GM10248 (cell line): ENCODE measurements at regions not wholly inside any gene's neighbourhood (a gene's known extent, or its start where the extent isn't known, plus 50 kb on each side); places are given as distances from the start of the nearest gene placed in this dataset.

Experiments used
- CTCF ChIA-PET: fragments of 300-600 bp; sonication (Branson Sonifier 250); formaldehyde crosslinking; extraction: SDS; loops from one replicate; lab custom pipeline; 2021; ENCODE audit warnings: antibody characterized with exemption; lab: Yijun Ruan, JAX
- POLR2A ChIA-PET: fragments of 350-650 bp; sonication (Branson Sonifier 250); formaldehyde crosslinking; extraction: SDS; loops from one replicate; lab custom pipeline; 2020; ENCODE audit warnings: antibody characterized with exemption; lab: Yijun Ruan, JAX
- DNase-seq: peaks from one replicate; pipeline ENCODE4 v3.0.0; 2012; ENCODE audit errors: extremely low spot score
- TF ChIP-seq, protein P1 (sequence below): IDR thresholded peaks from 2 replicates; pipeline ENCODE4 v1.5.1; 2012; ENCODE audit warnings: mild to moderate bottlenecking, low read depth; ENCODE audit errors: extremely low read depth, missing control alignments, control extremely low read depth

GRCh38 chr3:163644172-163644571 is 1434.1 kb downstream of the SI start:
- TF ChIP-seq, protein P1, sequence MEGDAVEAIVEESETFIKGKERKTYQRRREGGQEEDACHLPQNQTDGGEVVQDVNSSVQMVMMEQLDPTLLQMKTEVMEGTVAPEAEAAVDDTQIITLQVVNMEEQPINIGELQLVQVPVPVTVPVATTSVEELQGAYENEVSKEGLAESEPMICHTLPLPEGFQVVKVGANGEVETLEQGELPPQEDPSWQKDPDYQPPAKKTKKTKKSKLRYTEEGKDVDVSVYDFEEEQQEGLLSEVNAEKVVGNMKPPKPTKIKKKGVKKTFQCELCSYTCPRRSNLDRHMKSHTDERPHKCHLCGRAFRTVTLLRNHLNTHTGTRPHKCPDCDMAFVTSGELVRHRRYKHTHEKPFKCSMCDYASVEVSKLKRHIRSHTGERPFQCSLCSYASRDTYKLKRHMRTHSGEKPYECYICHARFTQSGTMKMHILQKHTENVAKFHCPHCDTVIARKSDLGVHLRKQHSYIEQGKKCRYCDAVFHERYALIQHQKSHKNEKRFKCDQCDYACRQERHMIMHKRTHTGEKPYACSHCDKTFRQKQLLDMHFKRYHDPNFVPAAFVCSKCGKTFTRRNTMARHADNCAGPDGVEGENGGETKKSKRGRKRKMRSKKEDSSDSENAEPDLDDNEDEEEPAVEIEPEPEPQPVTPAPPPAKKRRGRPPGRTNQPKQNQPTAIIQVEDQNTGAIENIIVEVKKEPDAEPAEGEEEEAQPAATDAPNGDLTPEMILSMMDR, result no peak
- ChIA-PET CTCF (interaction anchor here (0.5 kb wide), 1 partner anchor 69 kb away, joined by 3 read pairs; no protein-coding TSS in a partner anchor), POLR2A (no interaction called here)
- no peak for DNase-seq

- ChIA-PET CTCF (no interaction called here), POLR2A (no interaction called here)
- TF ChIP-seq, protein P1, result no peak
- DNase-seq, result no peak
Measured at GRCh38 chr3:163632722-163633121, 1445.6 kb downstream of the SI start.

- TF ChIP-seq, protein P1, result no peak
- DNase-seq, result no peak
- ChIA-PET CTCF (no interaction called here), POLR2A (no interaction called here)
Measured at GRCh38 chr3:163626753-163627152, 1451.5 kb downstream of the SI start.

DNA sequence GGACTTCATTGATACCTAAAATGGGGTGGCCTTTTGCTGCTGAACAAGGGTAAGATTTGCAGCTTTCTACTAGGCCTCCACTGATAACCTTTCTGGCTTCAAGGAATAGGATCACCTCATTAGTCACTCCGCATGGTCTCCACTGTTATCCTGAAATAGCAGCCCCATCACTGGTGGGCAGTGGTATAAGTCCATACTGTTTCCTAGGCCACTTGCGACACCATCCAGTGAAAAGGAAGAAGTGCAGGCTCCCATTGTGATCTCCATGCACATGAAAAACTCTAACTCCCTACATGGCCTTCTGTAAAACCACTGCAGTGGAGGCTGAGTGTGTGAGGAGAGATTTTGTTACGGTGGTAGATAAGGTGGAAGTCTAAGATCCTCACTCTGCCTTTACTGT is 1455.9 kb downstream of the SI start:
- ChIA-PET CTCF (no interaction called here), POLR2A (no interaction called here)
- TF ChIP-seq, protein P1, result no peak
- no peak for DNase-seq

DNA sequence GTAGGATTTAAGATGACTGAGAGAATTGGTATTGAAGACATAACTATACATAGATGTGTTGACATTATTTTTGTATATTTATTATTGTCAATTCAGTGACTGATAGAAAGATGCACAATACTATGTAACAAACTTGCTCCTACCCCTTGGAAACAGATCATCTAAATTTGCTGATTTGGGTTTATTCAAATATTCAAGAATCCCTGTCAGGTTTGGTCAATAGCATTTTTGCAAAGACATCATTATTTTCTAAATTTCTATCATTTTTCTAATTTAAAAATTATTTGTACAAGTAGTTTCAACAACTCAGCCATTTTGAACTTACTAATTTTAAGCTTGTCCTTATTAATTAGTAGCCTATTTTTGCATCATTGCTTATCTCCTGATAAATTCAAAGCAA is 1463.4 kb downstream of the SI start:
- CTCF ChIA-PET, result no interaction called here
- POLR2A ChIA-PET, result no interaction called here
- DNase-seq, result no peak
- TF ChIP-seq, protein P1, result no peak

GRCh38 chr3:163605915-163606314 is 1472.4 kb downstream of the SI start:
- POLR2A ChIA-PET, result no interaction called here

More at GRCh38 chr3:163605915-163606314, 1472.4 kb downstream of the SI start:
- CTCF ChIA-PET, result no interaction called here
- TF ChIP-seq, protein P1, result no peak
- DNase-seq, result no peak
